Retinal pigment epithelial cell (primary cell): ENCODE measurements at regions not wholly inside any gene's neighbourhood (a gene's known extent, or its start where the extent isn't known, plus 50 kb on each side); places are given as distances from the start of the nearest gene placed in this dataset.
A peak's percentile ranks its signal among the peaks of the same experiment; 100 is the strongest.

Source experiments
- DNase-seq: peaks from one replicate; pipeline ENCODE4 v3.0.0-alpha.2; 2010; ENCODE audit warnings: low read depth
- H3K4me3 ChIP-seq: 2 replicates; pipeline ENCODE4 v1.5.1; 2011; ENCODE audit warnings: mild to moderate bottlenecking, low read length, control low read depth, moderate library complexity
- TF ChIP-seq, protein P1 (sequence below): conservative IDR thresholded peaks from 2 replicates; pipeline ENCODE4 v1.5.1; 2011; ENCODE audit warnings: low read depth, low read length, control low read depth, inconsistent platforms

DNA sequence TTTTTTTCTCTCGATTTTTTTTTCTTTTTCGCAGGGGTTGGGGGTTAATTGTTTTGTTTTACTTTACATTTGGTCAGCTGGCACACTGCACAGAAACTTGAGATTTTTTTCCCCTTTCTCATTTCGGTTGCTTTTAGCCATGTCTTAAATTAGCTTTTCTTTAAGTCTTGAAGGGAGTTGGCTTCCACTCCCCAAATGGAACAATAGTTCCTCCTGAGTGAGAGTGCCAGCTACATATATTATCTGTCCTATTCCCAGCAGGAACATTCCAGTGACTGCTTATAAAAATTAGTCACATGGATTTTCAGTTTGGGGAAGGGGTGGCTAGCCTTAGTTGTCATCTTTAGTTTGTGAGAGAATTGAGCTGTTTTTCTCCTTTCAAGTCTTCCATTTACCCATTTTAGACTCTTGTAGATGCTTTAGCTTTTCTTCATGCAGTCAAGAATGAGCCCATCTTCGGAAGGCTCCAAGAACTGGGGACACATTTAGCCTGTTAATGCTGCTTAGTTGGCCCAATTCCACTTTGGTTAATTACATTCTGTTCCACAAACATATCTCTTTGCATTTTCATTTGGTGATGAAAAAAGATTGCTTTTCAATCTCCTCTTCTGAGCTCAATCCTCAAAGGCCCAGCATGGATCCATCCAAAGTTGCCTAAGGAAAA lies 510.1 kb upstream of the CXADR start:
- no peak for DNase-seq
- TF ChIP-seq, protein P1, sequence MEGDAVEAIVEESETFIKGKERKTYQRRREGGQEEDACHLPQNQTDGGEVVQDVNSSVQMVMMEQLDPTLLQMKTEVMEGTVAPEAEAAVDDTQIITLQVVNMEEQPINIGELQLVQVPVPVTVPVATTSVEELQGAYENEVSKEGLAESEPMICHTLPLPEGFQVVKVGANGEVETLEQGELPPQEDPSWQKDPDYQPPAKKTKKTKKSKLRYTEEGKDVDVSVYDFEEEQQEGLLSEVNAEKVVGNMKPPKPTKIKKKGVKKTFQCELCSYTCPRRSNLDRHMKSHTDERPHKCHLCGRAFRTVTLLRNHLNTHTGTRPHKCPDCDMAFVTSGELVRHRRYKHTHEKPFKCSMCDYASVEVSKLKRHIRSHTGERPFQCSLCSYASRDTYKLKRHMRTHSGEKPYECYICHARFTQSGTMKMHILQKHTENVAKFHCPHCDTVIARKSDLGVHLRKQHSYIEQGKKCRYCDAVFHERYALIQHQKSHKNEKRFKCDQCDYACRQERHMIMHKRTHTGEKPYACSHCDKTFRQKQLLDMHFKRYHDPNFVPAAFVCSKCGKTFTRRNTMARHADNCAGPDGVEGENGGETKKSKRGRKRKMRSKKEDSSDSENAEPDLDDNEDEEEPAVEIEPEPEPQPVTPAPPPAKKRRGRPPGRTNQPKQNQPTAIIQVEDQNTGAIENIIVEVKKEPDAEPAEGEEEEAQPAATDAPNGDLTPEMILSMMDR, result no peak
- no peak overlapping the region for H3K4me3 ChIP-seq

- TF ChIP-seq, protein P1, result no peak
- H3K4me3 ChIP-seq, result no peak overlapping the region
- no peak for DNase-seq
Observed at GRCh38 chr21:17003258-17003615, 509.6 kb upstream of the CXADR start.

- TF ChIP-seq, protein P1, result no peak
- peak overlapping the region; percentile 8 for H3K4me3 ChIP-seq
- peak; percentile 79 for DNase-seq
Observed at GRCh38 chr21:17003763-17004373, 509.0 kb upstream of the CXADR start.

DNA sequence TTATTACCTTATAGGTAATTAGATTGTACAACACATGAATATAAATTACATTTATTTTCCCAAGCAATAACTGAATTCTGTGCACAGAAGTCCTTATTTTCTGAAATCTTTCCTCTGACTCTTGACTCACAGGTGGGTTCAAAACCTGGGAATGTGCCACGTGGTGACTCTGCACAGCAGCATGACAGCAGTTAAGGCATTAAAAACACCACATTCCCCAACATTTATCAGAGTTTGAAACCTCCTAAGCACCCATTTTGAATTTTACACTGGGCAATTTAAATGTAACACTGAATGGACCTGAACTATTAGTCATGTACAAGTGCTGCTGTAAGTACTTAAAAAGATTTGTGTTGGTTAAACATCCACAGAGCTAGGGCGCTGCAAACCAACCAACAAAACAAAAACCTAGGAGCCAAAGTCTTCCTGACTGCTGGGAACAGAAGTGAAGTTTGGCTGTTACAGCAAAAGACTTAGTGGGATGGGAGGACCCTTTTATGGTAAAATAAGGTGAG lies 480.6 kb upstream of the CXADR start:
- no peak overlapping the region for H3K4me3 ChIP-seq
- TF ChIP-seq, protein P1, result no peak
- no peak for DNase-seq

DNA sequence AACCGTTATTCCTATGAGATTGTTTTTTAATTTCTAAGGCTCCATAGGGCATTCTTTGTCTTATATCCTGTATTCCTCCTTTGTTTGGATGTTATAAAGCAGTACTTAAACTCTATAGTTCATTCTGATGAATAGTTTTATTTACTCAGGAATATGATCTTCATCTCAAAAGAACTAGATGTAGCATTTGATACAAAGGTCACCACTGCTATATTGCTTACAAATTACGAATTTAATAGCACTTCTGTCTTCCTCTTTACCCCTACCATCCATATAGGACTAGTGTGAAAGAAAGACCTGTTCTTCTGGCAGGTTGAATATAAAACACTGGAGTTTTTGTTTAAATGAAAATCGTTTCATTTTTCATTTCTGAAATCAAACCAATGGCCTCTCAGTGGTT lies 468.1 kb upstream of the CXADR start:
- DNase-seq, result no peak
- TF ChIP-seq, protein P1, result no peak
- no peak overlapping the region for H3K4me3 ChIP-seq

- no peak overlapping the region for H3K4me3 ChIP-seq
- TF ChIP-seq, protein P1, result peak; percentile 59
- no peak for DNase-seq
Observed at GRCh38 chr21:17045214-17045853, 467.5 kb upstream of the CXADR start.
